Adrenal gland (tissue), 9 donors: ENCODE measurements at regions not wholly inside any gene's neighbourhood (a gene's known extent, or its start where the extent isn't known, plus 50 kb on each side); places are given as distances from the start of the nearest gene placed in this dataset.

Source experiments
- DNase-seq, 7 donors: peaks; one replicate each; pipeline ENCODE4 v3.0.0-alpha.2; 2019 to 2020
- H3K27ac ChIP-seq, 5 donors: fragments of 200-600 bp; sonication (generic) in 4 of 5; 1 replicate in 3 of 5; 2 replicates in 2 of 5; pipeline versions ENCODE4 v1.5.1 to v1.8.0; 2016 to 2020; ENCODE audit warnings: mild to moderate bottlenecking in 1 of 5
- H3K27me3 ChIP-seq: fragments of 200-600 bp; 2 replicates; pipeline ENCODE4 v1.8.0; 2021
- H3K36me3 ChIP-seq, 2 donors: fragments of 200-600 bp; replicated peaks in 1 of 2; 1 replicate in 1 of 2; 2 replicates in 1 of 2; pipeline versions ENCODE4 v1.5.1 to v1.8.0; 2018 to 2022
- H3K4me1 ChIP-seq, 2 donors: fragments of 200-600 bp; replicated peaks in 1 of 2; 1 replicate in 1 of 2; 2 replicates in 1 of 2; pipeline versions ENCODE4 v1.5.1 to v1.8.0; 2018 to 2021
- H3K4me3 ChIP-seq, 4 donors: fragments of 200-600 bp; sonication (generic) in 3 of 4; one replicate each; pipeline ENCODE4 v1.5.1; 2016 to 2018
- H3K9me3 ChIP-seq, 3 donors: fragments of 200-600 bp; sonication (generic) in 1 of 3; replicated peaks in 1 of 3; 1 replicate in 2 of 3; 2 replicates in 1 of 3; pipeline versions ENCODE4 v1.5.1 to v1.8.0; 2016 to 2021
- POLR2A ChIP-seq, 2 donors: fragments of 450-650 bp; IDR thresholded peaks; one replicate each; pipeline ENCODE4 v1.6.1; 2017; ENCODE audit warnings: antibody characterized with exemption in 2 of 2, mild to moderate bottlenecking in 2 of 2, moderate library complexity in 1 of 2
- WGBS, 4 donors: extraction: QIAGEN DNeasy Blood & Tissue Kit in 2 of 4; methylation state at CpG; one replicate each; pipeline versions ENCODE4 v1.1.5 to v1.1.7; 2013 to 2017; 5-methylcytosine and 5-hydroxymethylcytosine counted together
- intact Hi-C, 2 donors: fragments of 100-400 bp; cut with DNase I; formaldehyde crosslinking; loops; one replicate each; pipeline versions ENCODE4 v1.14.1 to v1.15.0; 2022 to 2023
- TF ChIP-seq, protein P1 (sequence below), 6 experiments: fragments of 450-650 bp in 4 of 6; fragments of 200-600 bp in 2 of 6; sonication (generic) in 1 of 6; IDR thresholded peaks; 1 replicate in 5 of 6; 2 replicates in 1 of 6; pipeline versions ENCODE4 v1.5.1 to v1.8.0; 2016 to 2021; ENCODE audit warnings: antibody characterized with exemption in 6 of 6, mild to moderate bottlenecking in 2 of 6, moderate library complexity in 1 of 6
- donor health status: healthy with polysubstance abuse.
- donor health status: Bipolar disorder and iron deficiency.
- donor health status: DM: yes; HTN: yes; CAD: no.
- donor health status: DM: no; HTN: no; CAD: no.
- donor health status: DM: no; HTN: no; CAD: no.

- Histone ChIP-seq H3K27me3 (no peaks in the 10 kb centered on the region), H3K36me3 (no peaks in the 10 kb centered on the region), H3K27ac (no peak overlapping the region), H3K4me1 (no peaks in the 10 kb centered on the region), H3K9me3 (no peaks in the 10 kb centered on the region), H3K4me3 (no peak overlapping the region)
- intact Hi-C loops = no loop called here
- TF ChIP-seq, protein P1, sequence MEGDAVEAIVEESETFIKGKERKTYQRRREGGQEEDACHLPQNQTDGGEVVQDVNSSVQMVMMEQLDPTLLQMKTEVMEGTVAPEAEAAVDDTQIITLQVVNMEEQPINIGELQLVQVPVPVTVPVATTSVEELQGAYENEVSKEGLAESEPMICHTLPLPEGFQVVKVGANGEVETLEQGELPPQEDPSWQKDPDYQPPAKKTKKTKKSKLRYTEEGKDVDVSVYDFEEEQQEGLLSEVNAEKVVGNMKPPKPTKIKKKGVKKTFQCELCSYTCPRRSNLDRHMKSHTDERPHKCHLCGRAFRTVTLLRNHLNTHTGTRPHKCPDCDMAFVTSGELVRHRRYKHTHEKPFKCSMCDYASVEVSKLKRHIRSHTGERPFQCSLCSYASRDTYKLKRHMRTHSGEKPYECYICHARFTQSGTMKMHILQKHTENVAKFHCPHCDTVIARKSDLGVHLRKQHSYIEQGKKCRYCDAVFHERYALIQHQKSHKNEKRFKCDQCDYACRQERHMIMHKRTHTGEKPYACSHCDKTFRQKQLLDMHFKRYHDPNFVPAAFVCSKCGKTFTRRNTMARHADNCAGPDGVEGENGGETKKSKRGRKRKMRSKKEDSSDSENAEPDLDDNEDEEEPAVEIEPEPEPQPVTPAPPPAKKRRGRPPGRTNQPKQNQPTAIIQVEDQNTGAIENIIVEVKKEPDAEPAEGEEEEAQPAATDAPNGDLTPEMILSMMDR (IDR thresholded peaks at IDR 0.05) = no peak
- TF ChIP-seq POLR2A (IDR thresholded peaks at IDR 0.05) = no peak
- DNase-seq = no peak
- 65 to 74% (median 69%) methylated on average over 1 of the region's 1 CpG for WGBS, 4 donors
Measured at GRCh38 chr2:58354230-58354629, 113.1 kb upstream of the FANCL start.

DNA sequence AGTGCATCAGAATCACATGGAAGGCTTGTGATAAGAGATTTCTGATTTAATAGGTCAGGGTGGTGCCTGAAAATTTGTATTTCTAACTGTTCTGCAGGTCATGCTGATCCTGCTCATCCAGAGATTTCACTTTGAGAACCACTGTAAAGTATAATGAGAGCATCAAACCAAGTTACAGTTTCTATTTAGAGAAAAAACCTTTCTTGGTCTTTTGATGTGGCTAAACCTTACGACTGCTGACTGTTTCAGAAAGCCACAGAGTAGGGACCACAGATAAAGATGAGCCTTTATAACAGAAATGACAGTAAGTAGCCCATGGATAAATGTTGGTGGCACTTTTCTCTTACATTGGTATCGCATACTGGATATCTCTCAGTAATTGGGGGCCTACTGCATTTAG, 109.4 kb upstream of the FANCL start:
- WGBS, 4 donors = 74 to 91% (median 81%) methylated on average over 2 of the region's 2 CpGs
- DNase-seq = no peak
- no peaks in the 10 kb centered on the region for H3K4me1 ChIP-seq
- H3K4me3 ChIP-seq = no peak overlapping the region
- H3K9me3 ChIP-seq = no peaks in the 10 kb centered on the region
- H3K27me3 ChIP-seq = no peaks in the 10 kb centered on the region
- intact Hi-C loops = no loop called here
- no peaks in the 10 kb centered on the region for H3K36me3 ChIP-seq
- H3K27ac ChIP-seq = no peak overlapping the region
- TF ChIP-seq POLR2A (IDR thresholded peaks at IDR 0.05) = no peak
- TF ChIP-seq, protein P1 (IDR thresholded peaks at IDR 0.05) = no peak

- no peak for TF ChIP-seq POLR2A (IDR thresholded peaks at IDR 0.05)
- TF ChIP-seq, protein P1 (IDR thresholded peaks at IDR 0.05) = no peak
- 38 to 45% (median 42%) methylated on average over 1 of the region's 1 CpG for WGBS, 4 donors
- intact Hi-C loops = no loop called here
- no peaks in the 10 kb centered on the region for H3K9me3 ChIP-seq
- DNase-seq = no peak
- H3K27ac ChIP-seq = no peak overlapping the region
- no peaks in the 10 kb centered on the region for H3K4me1 ChIP-seq
- H3K27me3 ChIP-seq = no peaks in the 10 kb centered on the region
- H3K36me3 ChIP-seq = no peaks in the 10 kb centered on the region
- no peak overlapping the region for H3K4me3 ChIP-seq
Measured at GRCh38 chr2:58347810-58348209, 106.7 kb upstream of the FANCL start.

DNA sequence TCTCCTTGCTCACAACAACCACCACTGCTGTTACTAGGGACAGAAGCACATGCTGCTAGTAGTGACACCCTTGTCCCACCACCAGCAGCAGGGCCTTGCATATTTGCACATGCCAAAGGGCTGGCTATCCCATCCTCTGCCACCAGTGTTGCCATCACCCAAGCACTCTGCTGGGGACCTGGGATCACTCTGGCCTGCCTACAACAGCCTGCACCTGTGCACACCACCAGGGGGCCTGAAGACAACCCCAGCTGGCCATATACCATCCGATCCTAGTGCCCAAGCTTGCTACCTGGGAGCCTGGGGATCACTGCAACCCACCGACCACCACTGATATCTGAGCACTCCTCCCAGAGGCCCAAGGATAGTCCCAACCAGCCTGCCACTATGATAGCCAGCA, 99.9 kb upstream of the FANCL start:
- 80 to 90% (median 82%) methylated on average over 2 of the region's 2 CpGs for WGBS, 4 donors
- no peaks in the 10 kb centered on the region for H3K36me3 ChIP-seq

More for the DNA sequence above, 99.9 kb upstream of the FANCL start:
- Histone ChIP-seq H3K9me3 (no peaks in the 10 kb centered on the region), H3K27me3 (no peaks in the 10 kb centered on the region), H3K4me1 (no peaks in the 10 kb centered on the region), H3K4me3 (no peak overlapping the region), H3K27ac (no peak overlapping the region)
- intact Hi-C loops = no loop called here
- DNase-seq = no peak
- TF ChIP-seq, protein P1 (IDR thresholded peaks at IDR 0.05) = no peak
- no peak for TF ChIP-seq POLR2A (IDR thresholded peaks at IDR 0.05)
